ENCODE measurements at regions not wholly inside any gene's neighbourhood (a gene's known extent, or its start where the extent isn't known, plus 50 kb on each side); places are given as distances from the start of the nearest gene placed in this dataset.

DNA sequence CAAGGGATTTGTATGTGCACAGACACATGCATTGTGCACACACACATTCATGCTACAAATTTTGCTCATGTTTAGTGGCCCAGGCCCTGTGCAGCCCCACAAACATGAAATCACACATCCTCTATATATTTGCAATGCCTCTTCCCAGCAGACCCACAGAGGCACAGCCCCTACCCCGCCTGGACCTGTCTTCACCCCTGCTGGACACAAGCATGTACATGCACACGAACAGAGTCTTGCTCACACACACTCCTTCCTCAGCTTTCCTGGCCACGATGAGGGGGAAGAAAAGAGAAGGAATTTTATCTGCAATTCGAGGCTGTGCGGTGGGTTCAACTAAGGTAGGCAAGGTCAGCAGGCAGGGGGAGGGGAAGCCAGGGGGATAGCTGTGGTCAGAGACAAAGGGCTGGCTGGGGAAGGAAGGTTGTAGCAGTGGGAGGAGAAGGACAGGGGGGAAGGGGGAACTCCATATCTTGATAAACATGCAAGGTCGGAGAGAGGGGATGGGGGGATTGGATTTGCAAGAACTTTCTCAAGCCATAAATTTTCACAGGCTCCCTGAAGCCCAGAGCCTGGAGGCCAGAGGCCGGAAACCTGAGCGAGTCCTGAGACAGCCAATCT lies 156.4 kb downstream of the EFNB1 start:
- TF ChIP-seq, protein P1, sequence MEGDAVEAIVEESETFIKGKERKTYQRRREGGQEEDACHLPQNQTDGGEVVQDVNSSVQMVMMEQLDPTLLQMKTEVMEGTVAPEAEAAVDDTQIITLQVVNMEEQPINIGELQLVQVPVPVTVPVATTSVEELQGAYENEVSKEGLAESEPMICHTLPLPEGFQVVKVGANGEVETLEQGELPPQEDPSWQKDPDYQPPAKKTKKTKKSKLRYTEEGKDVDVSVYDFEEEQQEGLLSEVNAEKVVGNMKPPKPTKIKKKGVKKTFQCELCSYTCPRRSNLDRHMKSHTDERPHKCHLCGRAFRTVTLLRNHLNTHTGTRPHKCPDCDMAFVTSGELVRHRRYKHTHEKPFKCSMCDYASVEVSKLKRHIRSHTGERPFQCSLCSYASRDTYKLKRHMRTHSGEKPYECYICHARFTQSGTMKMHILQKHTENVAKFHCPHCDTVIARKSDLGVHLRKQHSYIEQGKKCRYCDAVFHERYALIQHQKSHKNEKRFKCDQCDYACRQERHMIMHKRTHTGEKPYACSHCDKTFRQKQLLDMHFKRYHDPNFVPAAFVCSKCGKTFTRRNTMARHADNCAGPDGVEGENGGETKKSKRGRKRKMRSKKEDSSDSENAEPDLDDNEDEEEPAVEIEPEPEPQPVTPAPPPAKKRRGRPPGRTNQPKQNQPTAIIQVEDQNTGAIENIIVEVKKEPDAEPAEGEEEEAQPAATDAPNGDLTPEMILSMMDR (IDR thresholded peaks at IDR 0.05), result no peak
- TF ChIP-seq POLR2A (IDR thresholded peaks at IDR 0.05), result no peak
